ENCODE measurements at regions not wholly inside any gene's neighbourhood (a gene's known extent, or its start where the extent isn't known, plus 50 kb on each side); places are given as distances from the start of the nearest gene placed in this dataset.

DNA sequence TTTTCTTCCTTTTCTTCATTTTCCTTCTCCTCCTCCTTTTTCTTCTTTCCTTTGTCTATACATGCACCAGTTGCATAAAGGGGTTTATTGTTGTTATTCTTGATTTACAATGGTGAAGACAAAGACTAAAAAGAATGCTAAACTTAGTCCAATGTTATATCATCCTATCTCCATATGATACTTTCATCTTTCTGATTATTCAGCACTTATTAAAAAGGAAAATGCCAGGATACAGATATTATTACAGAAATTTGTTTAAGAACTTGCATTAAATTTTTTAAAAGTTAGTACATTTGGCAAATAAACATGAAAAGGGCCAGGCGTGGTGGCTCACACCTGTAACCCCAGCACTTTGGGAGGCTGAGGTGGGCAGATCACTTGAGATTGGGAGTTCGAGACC is 1074.9 kb downstream of the EFNA5 start:
- no peak for DNase-seq
- intact Hi-C loops (cut with DNase I; ENCODE audit: low total_unique reads) (no loop called here), in situ Hi-C loops (cut with MboI; ENCODE audit: low sequenced_read_pairs in 4 of 4) (no loop called here)
- no peaks in the 10 kb centered on the region for H3K9me3 ChIP-seq
- TF ChIP-seq, protein P1, sequence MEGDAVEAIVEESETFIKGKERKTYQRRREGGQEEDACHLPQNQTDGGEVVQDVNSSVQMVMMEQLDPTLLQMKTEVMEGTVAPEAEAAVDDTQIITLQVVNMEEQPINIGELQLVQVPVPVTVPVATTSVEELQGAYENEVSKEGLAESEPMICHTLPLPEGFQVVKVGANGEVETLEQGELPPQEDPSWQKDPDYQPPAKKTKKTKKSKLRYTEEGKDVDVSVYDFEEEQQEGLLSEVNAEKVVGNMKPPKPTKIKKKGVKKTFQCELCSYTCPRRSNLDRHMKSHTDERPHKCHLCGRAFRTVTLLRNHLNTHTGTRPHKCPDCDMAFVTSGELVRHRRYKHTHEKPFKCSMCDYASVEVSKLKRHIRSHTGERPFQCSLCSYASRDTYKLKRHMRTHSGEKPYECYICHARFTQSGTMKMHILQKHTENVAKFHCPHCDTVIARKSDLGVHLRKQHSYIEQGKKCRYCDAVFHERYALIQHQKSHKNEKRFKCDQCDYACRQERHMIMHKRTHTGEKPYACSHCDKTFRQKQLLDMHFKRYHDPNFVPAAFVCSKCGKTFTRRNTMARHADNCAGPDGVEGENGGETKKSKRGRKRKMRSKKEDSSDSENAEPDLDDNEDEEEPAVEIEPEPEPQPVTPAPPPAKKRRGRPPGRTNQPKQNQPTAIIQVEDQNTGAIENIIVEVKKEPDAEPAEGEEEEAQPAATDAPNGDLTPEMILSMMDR (IDR thresholded peaks at IDR 0.05 in 4 of 5, conservative IDR thresholded peaks at IDR 0.05 in 1 of 5): no peak
- TF ChIP-seq POLR2A (IDR thresholded peaks at IDR 0.05): no peak
- ATAC-seq: no peak
- H3K4me3 ChIP-seq: no peak overlapping the region
- H3K27me3 ChIP-seq: no peaks in the 10 kb centered on the region
- no peaks in the 10 kb centered on the region for H3K4me1 ChIP-seq
- no peak overlapping the region for H3K27ac ChIP-seq
- no peaks in the 10 kb centered on the region for H3K36me3 ChIP-seq

DNA sequence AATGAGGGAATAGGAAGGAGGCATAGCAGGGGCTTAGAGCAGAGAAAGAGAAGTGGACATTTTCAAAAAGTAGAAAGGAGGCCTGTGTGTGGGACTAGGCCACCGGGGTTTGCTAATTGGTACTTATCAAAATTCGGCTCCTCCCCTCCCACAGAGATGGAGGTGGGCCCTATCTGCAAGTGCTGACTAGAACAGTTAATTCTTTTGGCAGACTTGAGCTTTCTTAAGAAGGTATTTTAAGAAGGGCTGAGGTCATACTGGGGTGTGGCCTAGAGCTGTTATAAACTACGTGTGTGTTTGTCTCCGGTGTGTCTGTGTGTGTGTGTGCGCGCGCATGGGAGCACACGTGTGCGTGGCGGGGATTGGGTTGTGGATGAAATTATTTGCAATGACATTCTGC is 1086.5 kb downstream of the EFNA5 start:
- TF ChIP-seq, protein P1 (IDR thresholded peaks at IDR 0.05 in 4 of 5, conservative IDR thresholded peaks at IDR 0.05 in 1 of 5): no peak
- no peak for TF ChIP-seq POLR2A (IDR thresholded peaks at IDR 0.05)
- intact Hi-C loops (cut with DNase I; ENCODE audit: low total_unique reads): no loop called here
- ATAC-seq (no peak), DNase-seq (no peak)
- H3K36me3 ChIP-seq: no peaks in the 10 kb centered on the region
- no peaks in the 10 kb centered on the region for H3K4me1 ChIP-seq
- in situ Hi-C loops (cut with MboI; ENCODE audit: low sequenced_read_pairs in 4 of 4): no loop called here
- no peak overlapping the region for H3K4me3 ChIP-seq
- H3K9me3 ChIP-seq: no peaks in the 10 kb centered on the region
- no peak overlapping the region for H3K27ac ChIP-seq
- H3K27me3 ChIP-seq: no peaks in the 10 kb centered on the region

DNA sequence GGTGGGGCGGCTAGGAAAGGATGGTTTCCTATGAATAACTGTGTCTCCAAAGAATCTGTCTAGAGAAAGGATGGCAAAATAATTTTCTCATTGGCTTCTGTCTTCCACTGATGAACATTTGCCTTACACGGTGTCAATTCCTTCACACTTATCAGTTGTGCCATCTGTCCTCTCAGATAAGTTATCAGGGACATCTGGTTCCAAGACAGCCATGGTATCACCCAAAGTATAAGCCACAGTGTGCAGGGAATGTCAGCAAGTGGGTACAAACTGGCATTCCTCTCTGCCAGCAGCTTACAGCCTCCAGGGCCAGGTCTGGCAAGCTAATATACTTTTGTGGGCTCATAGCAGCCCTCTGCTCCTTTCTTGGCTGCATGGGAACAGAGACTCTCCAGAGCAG is 1092.0 kb downstream of the EFNA5 start:
- Histone ChIP-seq H3K27ac (no peak overlapping the region), H3K4me1 (no peaks in the 10 kb centered on the region), H3K4me3 (no peak overlapping the region), H3K27me3 (no peaks in the 10 kb centered on the region), H3K36me3 (no peaks in the 10 kb centered on the region), H3K9me3 (no peaks in the 10 kb centered on the region)
- DNase-seq (no peak), ATAC-seq (no peak)
- intact Hi-C loops (cut with DNase I; ENCODE audit: low total_unique reads) (no loop called here), in situ Hi-C loops (cut with MboI; ENCODE audit: low sequenced_read_pairs in 4 of 4) (no loop called here)
- TF ChIP-seq, protein P1 (IDR thresholded peaks at IDR 0.05 in 4 of 5, conservative IDR thresholded peaks at IDR 0.05 in 1 of 5): no peak
- TF ChIP-seq POLR2A (IDR thresholded peaks at IDR 0.05): no peak

DNA sequence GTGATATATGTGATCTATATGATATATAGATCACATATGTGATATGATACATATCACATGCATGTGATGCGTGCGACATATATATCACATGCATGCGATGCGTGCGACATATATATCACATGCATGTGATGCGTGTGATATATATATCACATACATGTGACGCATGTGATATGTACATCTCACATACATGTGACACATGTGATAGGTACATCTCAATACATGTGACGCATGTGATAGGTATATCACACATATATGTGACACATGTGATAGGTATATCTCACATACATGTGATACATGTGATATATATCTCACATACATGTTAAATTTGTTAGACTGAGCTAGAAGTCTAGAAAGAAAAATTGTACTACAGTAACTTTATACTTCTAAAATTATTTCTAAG is 1095.9 kb downstream of the EFNA5 start:
- intact Hi-C loops (cut with DNase I; ENCODE audit: low total_unique reads): no loop called here
- in situ Hi-C loops (cut with MboI; ENCODE audit: low sequenced_read_pairs in 4 of 4): no loop called here
- DNase-seq: no peak

DNA sequence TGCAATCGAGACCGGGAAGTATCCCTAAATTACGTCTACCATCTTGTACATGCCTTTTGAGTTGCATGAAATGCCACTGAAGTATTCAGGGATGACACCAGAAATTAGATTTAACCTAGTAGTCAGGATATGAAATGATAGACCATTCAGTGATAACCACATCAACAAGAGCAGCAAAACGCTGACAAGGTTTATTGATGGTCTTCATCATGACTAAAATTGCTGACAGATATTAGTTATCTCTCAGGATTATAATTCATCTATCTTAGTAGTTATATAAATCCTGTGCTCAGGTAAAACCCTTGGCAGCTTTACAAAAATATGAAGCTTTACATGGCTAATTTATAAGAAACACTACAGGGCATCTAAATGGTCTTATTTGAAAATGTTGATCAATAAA is 1104.7 kb downstream of the EFNA5 start:
- no peaks in the 10 kb centered on the region for H3K4me1 ChIP-seq
- DNase-seq (no peak), ATAC-seq (no peak)
- intact Hi-C loops (cut with DNase I; ENCODE audit: low total_unique reads) (no loop called here), in situ Hi-C loops (cut with MboI; ENCODE audit: low sequenced_read_pairs in 4 of 4) (no loop called here)
- H3K4me3 ChIP-seq: no peak overlapping the region
- no peak for TF ChIP-seq POLR2A (IDR thresholded peaks at IDR 0.05)
- TF ChIP-seq, protein P1 (IDR thresholded peaks at IDR 0.05 in 4 of 5, conservative IDR thresholded peaks at IDR 0.05 in 1 of 5): no peak
- no peak overlapping the region for H3K27ac ChIP-seq
- no peaks in the 10 kb centered on the region for H3K36me3 ChIP-seq
- no peaks in the 10 kb centered on the region for H3K27me3 ChIP-seq
- no peaks in the 10 kb centered on the region for H3K9me3 ChIP-seq

More for the DNA sequence above, 1095.9 kb downstream of the EFNA5 start:
- no peak for ATAC-seq
- no peak overlapping the region for H3K4me3 ChIP-seq
- no peaks in the 10 kb centered on the region for H3K9me3 ChIP-seq
- H3K27me3 ChIP-seq: no peaks in the 10 kb centered on the region
- H3K27ac ChIP-seq: no peak overlapping the region
- no peaks in the 10 kb centered on the region for H3K36me3 ChIP-seq
- no peak for TF ChIP-seq POLR2A (IDR thresholded peaks at IDR 0.05)
- TF ChIP-seq, protein P1 (IDR thresholded peaks at IDR 0.05 in 4 of 5, conservative IDR thresholded peaks at IDR 0.05 in 1 of 5): no peak
- H3K4me1 ChIP-seq: no peaks in the 10 kb centered on the region
